ENCODE measurements at regions not wholly inside any gene's neighbourhood (a gene's known extent, or its start where the extent isn't known, plus 50 kb on each side); places are given as distances from the start of the nearest gene placed in this dataset.

GRCh38 chr1:47646676-47647075 is 208.8 kb downstream of the FOXD2 start:
- TF ChIP-seq CTCF (IDR thresholded peaks at IDR 0.05 in 8 of 11, conservative IDR thresholded peaks at IDR 0.05 in 3 of 11) (no peak), POLR2AphosphoS5 (IDR thresholded peaks at IDR 0.05) (no peak)
